ENCODE measurements at regions not wholly inside any gene's neighbourhood (a gene's known extent, or its start where the extent isn't known, plus 50 kb on each side); places are given as distances from the start of the nearest gene placed in this dataset.

- DNase-seq (ENCODE audit: low spot score) = peak; percentile 68
Observed at GRCh38 chr10:44857363-44858016, 53.6 kb upstream of the TMEM72 start.

- DNase-seq (ENCODE audit: low spot score) = no peak
Observed at GRCh38 chr10:44858017-44858371, 53.1 kb upstream of the TMEM72 start.

DNA sequence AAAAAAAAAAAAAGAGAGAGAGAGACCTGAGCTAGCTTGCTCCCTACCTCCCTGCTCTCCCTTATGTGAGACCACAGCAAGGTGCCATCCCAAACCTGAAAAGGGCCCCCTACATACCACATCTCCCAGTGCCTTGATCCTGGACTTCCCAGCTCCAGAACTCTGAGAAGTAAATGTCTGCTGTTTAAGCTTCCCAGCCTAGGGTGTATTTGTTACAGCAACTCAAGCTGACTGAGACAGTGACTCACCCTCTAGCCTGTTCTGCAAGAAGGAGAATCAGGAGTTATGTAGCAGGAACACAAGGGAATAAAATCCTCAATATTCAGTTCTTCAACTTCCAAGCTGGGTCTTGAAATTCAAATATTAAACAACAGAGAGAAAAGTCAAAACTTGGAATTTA is 52.1 kb upstream of the TMEM72 start:
- DNase-seq (ENCODE audit: low spot score) = peak; percentile 26

DNA sequence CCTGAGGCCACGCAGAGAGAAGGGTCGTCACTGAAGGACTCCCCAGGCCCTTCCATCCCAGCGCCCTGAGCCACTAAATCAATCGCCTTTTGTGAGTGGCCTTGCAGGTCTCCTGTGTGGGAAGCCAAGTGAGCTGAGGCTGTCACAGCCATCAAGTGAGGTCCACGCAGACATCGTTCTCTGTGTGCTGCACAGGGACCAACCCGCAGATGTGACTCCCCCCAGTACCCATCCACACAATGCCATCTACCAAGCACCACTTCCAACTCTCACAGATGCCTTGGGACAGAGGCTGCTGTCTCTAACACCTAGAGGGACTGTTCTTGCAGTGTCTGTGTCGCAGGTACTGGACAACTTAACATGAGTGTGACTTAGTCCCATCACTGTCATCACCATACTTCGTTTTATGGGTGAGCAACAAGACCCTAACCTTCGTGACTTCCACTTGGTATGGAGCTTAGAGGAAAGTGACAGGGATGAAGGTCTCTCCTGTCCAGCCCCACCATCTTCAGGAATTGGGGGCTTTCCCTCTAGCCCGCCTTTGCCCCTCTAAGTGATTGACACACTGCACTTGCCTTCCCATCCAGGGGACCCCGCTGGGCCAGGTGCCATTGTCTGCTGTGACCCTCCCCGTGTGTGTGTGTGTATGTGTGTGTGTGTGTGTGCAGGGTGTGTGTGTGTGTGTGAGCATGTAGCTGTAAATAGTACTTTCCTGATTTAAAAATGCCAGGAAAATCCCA is 51.4 kb upstream of the TMEM72 start:
- DNase-seq (ENCODE audit: low spot score) = no peak

- no peak for DNase-seq (ENCODE audit: low spot score)
Observed at GRCh38 chr10:44860811-44861736, 50.1 kb upstream of the TMEM72 start.
